ENCODE measurements at regions not wholly inside any gene's neighbourhood (a gene's known extent, or its start where the extent isn't known, plus 50 kb on each side); places are given as distances from the start of the nearest gene placed in this dataset.

DNA sequence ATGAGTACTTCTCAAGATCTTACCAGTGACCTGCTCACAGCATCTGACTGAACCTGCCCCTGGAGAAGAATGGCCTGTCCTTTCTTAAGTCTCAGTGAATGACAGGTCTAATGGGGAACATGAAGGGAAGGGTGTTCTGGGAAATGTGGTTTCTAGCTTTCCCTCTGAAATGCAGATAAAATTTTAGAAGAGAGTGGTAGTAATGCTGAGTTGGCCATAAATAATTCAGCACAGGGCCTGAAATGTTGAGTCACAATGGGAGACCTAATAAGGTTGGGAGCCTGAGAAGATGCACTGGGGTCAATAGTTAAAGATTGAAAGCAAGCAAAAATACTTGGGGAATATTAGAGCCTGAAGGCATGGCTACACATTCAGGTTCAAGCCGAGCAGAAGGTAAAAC is 214.9 kb upstream of the ARHGAP24 start:
- no peak for DNase-seq (ENCODE audit: low spot score)

- DNase-seq (ENCODE audit: low spot score), result no peak
These were observed 209.7 kb upstream of the ARHGAP24 start for GRCh38 chr4:85265234-85265633.

DNA sequence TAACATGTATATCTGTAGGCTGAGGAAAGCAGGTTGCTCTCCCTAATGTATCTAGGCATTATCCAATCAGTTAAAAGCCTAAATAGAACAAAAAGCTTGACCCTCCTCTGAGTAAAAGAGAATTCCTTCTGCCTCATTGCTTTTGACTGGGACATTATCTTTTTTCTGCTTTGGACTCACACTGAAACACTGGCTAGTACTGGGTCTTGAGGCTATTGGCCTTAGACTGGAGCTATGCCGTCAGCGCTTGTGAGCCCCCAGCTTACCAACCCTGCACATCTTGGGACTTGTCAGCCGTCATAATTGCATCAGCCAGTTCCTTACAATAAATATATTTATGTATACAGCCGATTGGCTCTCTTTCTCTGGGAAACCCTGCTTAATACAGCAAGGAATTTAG is 206.8 kb upstream of the ARHGAP24 start:
- DNase-seq (ENCODE audit: low spot score), result no peak

- DNase-seq (ENCODE audit: low spot score), result no peak
These were observed 206.0 kb upstream of the ARHGAP24 start for GRCh38 chr4:85268961-85269360.

DNA sequence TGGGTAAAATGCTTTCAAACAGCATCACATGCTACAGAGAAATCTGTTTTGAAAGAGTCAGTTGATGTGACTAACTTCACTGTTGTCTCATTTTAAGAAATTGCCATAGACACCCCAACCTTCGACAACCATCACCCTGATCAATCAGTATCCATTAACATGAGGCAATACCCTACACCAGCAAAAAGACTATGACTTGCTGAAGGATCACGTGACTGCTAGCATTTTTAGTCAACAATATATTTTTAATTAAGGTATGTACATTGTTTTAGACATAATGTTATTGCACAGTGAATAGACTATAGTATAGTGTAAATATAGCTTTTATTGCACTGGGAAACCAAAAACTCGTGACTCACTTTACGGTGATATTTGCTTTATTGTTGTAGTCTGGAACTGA is 200.0 kb upstream of the ARHGAP24 start:
- DNase-seq (ENCODE audit: low spot score), result no peak

DNA sequence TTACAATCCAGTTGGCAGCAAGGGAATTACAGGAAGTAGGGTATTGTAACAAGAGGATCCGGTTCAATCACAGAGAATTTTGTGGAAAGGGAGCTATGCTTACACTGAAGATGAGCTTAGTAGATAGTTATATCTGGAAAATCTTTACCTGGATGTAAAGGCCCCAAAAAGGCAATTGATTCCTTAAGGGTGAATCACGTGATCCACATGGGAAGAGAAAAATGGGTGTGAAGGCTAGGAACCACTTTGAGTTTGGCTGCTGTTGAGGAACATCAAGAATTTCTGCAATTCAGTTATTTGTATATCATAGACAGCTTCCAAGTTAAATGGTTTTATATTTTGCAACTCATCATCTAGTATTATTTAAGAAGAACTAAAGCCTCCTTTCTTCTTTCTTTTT is 194.0 kb upstream of the ARHGAP24 start:
- no peak for DNase-seq (ENCODE audit: low spot score)

GRCh38 chr4:85291226-85291625 is 183.7 kb upstream of the ARHGAP24 start:
- DNase-seq (ENCODE audit: low spot score), result no peak

GRCh38 chr4:85298037-85298436 is 176.9 kb upstream of the ARHGAP24 start:
- no peak for DNase-seq (ENCODE audit: low spot score)

DNA sequence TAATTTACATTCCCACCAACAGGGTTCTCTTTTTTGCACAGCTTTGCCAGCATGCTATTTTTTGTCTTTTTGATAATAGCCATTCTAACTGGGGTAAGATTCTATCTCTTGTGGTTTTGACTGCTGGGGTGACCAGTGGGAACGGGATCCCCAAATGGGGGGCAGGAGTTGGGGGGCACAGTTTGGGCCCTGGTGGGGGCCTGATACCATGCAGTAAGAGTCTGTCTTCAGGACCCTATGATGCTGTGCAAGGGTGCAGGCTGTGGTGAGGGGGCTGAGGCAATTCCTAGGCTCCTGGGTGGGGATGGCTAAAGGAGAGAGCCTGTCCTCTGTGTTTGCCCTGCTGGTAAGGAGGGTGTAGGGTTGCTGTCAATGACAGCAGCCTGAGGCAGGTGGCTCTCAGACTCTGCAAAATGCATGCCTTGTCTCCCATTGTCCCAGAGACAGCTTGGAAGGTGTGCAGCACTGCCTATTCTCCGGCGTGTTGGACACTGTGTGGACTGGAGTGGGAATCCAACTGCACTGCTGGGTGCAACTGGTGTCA is 172.7 kb upstream of the ARHGAP24 start:
- no peak for DNase-seq (ENCODE audit: low spot score)

- no peak for DNase-seq (ENCODE audit: low spot score)
These were observed 172.2 kb upstream of the ARHGAP24 start for GRCh38 chr4:85302756-85303155.

DNA sequence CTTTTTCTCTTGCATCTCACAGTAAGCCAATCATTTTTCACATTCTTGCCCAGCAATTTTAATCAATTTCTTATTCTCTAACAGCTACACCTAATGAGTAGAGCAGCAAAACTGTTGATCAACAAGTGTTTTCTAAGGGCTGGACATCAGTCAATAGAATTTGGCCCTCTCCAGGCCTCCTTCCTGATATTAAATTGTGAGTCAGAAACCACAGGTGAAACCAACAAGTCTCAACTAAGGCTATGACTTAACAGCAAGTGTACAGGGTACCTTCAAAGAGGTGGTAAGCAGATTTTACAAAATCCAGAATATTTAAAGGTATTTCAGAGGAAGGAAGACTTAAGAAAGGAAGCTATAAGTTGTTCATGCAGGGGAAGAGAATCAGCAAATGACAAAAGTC is 156.5 kb upstream of the ARHGAP24 start:
- DNase-seq (ENCODE audit: low spot score), result no peak

- DNase-seq (ENCODE audit: low spot score), result no peak
These were observed 116.1 kb upstream of the ARHGAP24 start for GRCh38 chr4:85358831-85359230.

DNA sequence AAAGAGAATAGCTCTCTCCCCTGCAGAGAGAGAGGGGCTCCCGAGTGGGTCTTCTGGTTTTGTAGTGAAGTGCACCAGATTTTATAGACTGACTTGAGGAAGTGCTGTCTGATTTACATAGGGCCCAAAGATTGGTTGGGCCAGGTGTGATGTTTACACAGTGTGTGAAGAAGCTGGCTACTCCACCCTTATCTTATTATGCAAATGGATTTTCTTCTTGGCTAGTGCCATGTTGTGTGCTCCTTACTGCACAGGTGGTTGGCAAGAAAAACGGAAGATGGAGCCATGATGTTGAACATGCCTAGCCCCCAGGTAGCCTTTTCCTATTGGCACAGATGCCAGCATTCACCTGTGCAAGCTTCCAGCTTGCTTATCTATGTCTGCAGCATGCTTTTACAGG is 112.4 kb upstream of the ARHGAP24 start:
- DNase-seq (ENCODE audit: low spot score), result no peak

DNA sequence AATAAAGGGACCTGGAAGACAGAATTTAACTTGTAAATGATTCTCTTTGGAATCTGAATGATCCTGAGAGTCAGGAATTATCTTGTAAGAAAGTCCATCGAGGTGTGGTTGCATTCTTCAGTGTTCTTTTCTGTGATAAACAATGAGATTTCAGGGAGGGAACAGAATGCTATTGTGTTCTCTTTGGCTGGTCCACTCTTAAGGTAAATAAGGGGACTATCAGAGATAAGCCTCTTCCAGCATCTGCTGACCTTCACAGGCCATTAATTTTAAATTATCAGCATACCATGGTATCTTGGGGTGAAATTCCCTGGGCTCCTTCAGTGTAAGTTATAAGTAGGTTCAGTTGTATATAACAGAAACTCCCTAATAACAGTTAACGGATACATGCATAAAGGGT is 107.1 kb upstream of the ARHGAP24 start:
- no peak for DNase-seq (ENCODE audit: low spot score)

- DNase-seq (ENCODE audit: low spot score), result no peak
These were observed 106.7 kb upstream of the ARHGAP24 start for GRCh38 chr4:85368240-85368639.

- DNase-seq (ENCODE audit: low spot score), result no peak
These were observed 106.0 kb upstream of the ARHGAP24 start for GRCh38 chr4:85368932-85369331.

DNA sequence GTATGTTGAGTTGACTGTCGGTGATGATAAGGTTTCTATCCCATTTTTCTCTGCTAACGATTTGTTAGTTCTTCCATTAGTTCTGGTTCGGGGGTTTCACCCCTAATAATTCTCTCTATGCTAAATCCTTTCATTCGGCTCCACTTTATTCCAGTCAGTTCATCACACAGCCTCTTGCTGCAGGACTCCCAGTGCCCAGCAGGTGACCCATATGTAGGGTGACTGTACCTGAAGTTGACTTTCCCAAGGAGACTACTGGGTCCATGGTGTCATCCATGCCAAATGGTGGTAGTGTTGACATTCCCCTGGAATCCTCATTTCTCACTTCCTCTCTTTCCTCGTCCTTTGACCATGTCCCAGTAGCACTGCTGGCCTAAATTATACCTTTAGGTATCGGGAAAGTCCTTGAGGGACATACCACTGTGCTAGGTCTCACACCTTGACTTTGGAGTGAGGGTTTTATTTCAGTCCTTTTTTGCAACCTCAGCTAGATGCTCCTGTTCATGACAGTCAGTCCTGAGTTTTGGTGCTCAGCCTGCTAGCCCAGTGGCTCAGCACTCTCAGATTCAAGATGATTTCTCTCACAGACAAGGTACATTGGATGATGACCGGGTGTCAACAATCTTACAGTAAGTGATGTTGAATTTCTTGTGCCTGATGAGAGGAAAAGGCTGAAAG is 105.1 kb upstream of the ARHGAP24 start:
- DNase-seq (ENCODE audit: low spot score), result no peak

DNA sequence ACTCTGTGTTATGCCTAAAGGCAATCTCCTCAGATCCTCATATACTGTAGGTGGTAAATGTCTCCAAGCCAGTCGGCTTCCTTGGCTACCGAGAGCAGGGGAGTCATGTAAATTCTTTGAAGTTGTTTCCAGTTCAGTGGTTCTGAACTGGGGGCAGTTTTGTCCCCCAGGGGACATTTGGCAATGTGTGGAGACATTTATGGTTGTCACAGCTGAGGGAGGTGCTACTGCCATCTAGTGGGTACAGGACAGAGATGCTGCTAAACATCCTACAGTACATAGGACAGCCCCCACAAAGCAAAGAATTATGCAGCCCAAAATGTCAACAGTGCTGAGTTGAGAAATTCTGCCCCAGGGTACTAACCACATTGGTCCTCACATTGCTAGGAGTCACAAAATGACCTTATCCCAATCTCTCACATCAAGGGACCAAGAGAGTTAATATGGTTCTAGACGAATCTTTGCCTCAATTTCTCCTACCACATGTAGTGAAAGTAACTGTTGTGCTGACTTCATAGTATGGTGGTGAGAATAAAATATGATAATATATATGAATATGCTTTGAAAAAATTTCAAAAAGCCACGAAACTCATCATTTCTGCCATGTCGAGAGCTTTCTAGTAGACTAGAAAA is 104.4 kb upstream of the ARHGAP24 start:
- DNase-seq (ENCODE audit: low spot score), result no peak

- no peak for DNase-seq (ENCODE audit: low spot score)
These were observed 102.0 kb upstream of the ARHGAP24 start for GRCh38 chr4:85372966-85373365.

DNA sequence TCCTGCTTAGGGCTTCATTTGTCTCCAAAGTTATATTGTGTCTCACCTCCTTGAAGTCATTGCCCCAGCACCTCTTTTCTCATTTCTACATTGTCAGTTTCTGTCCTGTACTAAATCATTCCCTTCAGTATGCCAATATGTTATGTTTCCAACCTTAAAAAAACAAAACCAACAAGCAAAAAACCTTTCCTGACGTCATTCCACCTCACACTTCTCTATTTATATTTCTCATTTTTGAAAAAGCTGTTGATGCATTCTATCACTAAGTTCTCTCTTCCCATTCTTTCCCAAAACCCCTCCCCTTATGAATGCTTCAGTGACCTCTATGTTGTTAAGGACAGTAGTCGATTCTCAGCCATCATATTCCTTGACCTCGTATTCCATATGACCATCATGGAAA is 98.7 kb upstream of the ARHGAP24 start:
- no peak for DNase-seq (ENCODE audit: low spot score)

DNA sequence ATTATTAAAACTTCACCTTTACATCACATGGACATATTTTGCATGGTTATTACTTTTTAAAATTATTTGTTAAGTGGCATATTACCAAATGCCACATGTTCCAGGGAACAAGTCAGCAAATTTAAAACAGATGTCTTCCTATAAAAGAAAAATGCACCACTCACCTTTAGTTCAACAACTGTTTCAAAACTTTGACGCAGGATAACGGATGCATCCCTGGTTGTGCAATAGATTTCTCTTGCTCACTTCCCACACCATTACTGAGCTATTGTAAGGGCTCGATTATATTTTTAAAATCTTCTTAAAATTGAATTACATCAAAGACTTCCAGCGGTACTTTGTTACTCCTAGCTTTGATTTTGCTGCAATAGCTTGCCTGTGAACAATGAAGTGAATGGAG is 93.0 kb upstream of the ARHGAP24 start:
- no peak for DNase-seq (ENCODE audit: low spot score)

- no peak for DNase-seq (ENCODE audit: low spot score)
These were observed 83.9 kb upstream of the ARHGAP24 start for GRCh38 chr4:85391071-85391470.

DNA sequence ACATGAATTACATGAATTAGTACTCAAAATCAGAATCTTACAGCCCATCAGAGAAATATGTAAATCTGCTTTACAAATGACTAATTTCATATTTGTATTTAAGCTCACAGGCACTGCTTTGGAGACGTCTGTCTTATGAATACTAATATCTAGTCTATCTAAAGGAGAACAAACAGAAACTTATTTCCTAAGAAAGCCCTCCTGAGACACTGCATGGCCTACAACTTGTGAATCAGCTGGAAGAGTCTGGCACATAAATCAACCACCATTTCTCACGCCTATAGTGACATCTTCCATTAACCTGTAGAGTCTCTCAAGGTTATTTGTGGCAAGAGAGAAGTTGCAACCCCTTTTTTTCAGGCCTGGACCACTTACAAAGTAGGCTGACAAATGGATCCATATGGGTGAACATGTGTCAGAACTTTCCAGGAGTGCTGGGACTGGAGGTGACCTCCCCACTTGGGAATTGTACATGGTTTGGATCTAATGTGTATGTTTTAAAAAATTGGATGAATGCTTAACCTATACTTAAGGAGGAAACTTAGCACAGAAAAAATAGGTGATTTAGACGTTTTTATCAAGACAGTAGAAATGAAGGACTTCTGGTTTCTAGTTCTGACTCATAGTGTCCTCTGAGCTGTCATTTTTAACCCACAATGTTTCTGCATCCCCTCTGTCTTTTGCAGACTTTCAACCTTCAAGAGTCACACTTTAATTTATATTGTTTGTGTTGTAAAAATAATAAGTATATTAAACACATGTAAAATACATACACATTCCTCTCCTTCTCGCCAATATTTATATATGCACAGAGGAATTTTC is 83.2 kb upstream of the ARHGAP24 start:
- DNase-seq (ENCODE audit: low spot score), result no peak
